HPDE6-E6E7 (cell line): ENCODE measurements at regions not wholly inside any gene's neighbourhood (a gene's known extent, or its start where the extent isn't known, plus 50 kb on each side); places are given as distances from the start of the nearest gene placed in this dataset.
"Not testable (repeated sequence)": the region's sequence is repeated elsewhere in the genome, so short reads cannot be mapped to it uniquely, and the experiment has no call there.

Source experiments
- DNase-seq: peaks from one replicate; pipeline ENCODE4 v3.0.0; 2011; ENCODE audit warnings: missing footprints; ENCODE audit errors: extremely low spot score

DNA sequence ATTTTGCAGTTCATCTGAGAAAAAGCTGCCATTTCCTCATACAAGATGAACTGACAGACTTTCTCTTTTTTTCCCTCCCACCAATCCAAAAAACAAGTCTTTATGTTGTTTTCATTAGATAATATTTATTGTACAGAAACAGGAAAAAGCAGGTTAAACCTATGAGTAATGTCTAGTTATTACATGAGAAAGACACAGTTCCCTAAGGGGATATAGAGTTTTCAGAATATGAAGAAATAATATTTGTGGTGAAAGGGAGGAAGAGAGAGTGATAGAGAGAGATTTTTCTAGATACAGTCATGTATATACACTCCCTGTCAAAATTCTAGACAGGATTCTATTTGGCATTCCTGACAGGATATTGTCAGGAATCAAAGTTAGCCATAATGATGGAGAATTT is 392.4 kb downstream of the BMP2 start:
- DNase-seq, result peak; percentile 28

- no peak for DNase-seq
These were observed 394.2 kb downstream of the BMP2 start for GRCh38 chr20:7161690-7162089.

GRCh38 chr20:7171911-7172310 is 404.4 kb downstream of the BMP2 start:
- no peak for DNase-seq

DNA sequence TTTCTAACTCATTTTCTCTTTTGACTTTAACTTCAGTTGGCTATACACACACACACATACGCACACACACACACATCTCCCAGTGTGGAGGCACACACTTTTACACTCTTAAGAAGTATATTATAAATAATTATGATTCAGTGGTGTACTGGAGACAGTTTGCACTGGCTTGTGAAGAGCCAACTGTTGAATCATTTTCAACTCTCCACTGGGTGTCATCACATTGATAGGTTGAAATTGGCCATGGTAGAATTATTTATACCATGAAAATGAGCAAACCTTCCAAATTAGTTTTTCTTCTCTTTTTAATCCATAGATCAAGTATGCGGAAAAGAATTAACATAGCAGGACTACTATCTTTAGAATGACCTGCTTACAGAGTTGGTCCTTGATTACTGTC is 407.1 kb downstream of the BMP2 start:
- no peak for DNase-seq

- DNase-seq, result not testable (repeated sequence)
These were observed 408.3 kb downstream of the BMP2 start for GRCh38 chr20:7175827-7176226.

- DNase-seq, result no peak
These were observed 410.5 kb downstream of the BMP2 start for GRCh38 chr20:7178004-7178403.

GRCh38 chr20:7180256-7181045 is 413.0 kb downstream of the BMP2 start:
- peak; percentile 52 for DNase-seq

- no peak for DNase-seq
These were observed 421.7 kb downstream of the BMP2 start for GRCh38 chr20:7189231-7189630.

GRCh38 chr20:7193681-7194080 is 426.2 kb downstream of the BMP2 start:
- no peak for DNase-seq

DNA sequence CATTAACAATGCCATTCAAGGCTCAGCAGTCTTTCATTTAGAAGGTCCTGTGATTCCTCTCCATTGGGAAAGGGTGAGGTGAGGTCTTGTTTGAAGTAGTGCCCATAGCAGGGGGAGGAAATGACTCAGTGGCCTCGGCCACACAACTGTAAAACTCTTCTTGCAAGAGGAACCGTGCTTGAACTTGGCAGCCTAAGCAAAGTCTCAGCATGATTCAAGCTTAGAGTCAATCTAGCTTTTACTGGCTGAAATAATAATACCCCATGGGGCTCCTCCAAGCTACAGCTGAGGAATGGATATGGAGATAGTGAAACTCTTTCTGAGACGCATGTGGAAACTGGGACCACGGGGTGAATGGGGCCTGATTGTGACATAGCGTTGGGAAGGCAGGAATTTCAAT is 428.2 kb downstream of the BMP2 start:
- peak; percentile 29 for DNase-seq

- no peak for DNase-seq
These were observed 429.0 kb downstream of the BMP2 start for GRCh38 chr20:7196481-7196880.

DNA sequence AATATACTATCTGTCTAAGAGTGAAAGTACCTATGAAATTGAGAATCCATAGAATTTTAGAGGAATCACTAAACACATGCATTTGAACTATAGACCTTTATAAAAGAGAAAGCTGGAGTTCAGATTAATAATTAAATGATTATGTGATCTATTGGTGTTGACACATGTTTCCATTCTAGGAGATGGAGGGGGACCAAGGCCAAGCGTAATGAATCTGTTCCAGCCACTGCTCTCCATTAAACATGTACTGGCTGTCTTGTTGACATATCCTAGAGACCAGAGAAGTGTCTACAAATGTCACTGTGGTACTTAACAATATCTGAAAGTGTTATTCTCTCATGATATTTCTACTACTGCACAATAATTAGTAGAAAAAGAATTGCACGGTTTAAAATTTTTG is 432.4 kb downstream of the BMP2 start:
- no peak for DNase-seq

DNA sequence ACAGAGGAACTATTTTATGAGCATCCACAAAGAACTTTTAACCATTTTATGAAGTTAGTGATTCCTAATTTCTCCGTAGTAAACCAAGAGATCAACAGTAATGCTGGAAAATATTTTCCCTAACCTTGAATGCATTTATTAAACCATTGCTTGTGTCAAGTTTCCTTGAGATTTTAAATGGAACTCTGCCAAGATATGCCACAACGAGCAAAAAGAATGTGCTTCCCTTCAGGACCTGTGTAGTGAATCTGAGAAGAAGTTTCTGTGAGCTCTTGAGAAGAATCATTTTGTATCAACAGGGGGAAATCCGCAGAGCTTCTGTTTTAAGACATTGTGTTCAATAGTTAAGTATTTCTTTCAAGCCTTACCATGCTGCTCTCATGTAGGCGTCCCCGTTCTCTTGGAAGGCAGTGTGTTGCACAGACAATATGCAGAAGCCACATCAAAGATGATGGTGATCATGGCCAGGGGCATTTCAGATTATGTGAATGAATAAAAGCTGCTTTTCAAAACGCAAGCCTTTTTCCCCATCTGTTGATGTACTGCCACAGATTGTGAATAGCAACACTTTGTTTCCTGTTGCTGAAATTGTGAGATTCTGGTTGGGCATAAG is 439.8 kb downstream of the BMP2 start:
- no peak for DNase-seq

- no peak for DNase-seq
These were observed 443.4 kb downstream of the BMP2 start for GRCh38 chr20:7210910-7211309.

DNA sequence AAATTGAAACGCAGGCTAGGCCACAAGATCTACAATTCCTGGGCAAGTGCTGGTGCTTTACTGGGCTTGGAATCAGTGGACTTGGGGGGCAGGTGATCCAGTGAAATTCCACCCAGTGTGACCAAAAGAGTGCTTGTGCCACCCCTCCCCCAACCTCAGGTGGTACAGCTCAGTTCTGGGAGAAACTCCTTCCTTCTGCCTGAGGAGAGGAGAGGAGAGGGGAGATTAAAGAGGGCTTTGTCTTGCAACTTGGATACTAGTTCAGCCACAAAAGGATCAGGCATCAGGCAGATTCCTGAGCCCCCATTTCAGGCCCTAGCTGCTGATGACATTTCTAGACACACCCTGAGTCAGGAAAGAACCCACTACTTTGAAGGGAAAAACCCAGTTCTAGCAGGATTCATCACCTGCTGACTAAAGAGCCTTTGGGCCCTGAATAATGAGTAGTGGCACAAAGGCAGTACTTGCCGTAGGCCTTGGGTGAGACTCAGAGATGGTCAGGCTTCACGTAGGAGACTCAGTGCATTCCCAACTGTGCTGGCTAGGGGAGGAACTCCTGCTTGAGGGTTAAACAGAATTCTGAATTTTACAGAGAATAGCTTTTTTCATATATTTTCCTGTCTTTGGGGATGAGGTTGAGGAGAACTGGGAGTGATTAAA is 446.7 kb downstream of the BMP2 start:
- no peak for DNase-seq

GRCh38 chr20:7217606-7218005 is 450.1 kb downstream of the BMP2 start:
- no peak for DNase-seq

- no peak for DNase-seq
These were observed 453.3 kb downstream of the BMP2 start for GRCh38 chr20:7220755-7221154.

DNA sequence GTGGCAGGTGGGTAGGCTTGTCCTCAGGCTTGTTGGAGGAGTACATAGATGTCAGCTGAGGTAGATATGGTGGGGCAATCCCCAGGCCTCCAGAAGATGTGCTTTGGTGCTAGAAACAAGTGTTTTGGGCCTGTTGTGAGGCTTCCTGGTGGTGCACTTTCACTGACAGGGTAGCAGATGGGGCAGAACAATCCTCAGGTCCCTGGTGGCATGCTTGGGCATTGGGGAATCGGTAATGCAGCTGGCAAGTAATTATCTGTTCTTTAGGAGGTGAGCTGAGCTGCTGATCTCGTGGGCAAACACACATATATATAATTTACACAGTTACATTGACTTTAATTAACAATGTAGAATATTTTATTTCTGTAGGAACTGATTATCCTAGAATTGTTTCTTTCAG is 458.7 kb downstream of the BMP2 start:
- DNase-seq, result no peak

DNA sequence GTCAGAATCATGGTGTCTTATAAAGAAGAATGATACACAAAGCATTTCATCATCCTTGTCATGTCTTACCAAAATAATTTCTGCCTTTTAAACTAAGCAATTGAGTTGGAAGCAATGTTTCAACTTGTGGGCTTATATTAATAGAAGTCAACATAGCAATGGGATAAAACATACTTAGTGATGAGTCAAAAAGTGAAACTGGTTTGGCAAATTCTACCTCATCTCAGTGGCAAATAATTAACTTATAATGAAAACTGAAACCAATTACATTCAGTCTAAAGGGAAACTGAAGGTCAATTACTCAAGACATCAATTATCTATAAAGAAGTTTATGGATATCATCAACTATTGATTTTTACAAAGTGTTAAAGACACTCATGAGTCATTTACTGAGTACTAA is 463.8 kb downstream of the BMP2 start:
- DNase-seq, result peak; percentile 35

- no peak for DNase-seq
These were observed 465.3 kb downstream of the BMP2 start for GRCh38 chr20:7232796-7233195.

DNA sequence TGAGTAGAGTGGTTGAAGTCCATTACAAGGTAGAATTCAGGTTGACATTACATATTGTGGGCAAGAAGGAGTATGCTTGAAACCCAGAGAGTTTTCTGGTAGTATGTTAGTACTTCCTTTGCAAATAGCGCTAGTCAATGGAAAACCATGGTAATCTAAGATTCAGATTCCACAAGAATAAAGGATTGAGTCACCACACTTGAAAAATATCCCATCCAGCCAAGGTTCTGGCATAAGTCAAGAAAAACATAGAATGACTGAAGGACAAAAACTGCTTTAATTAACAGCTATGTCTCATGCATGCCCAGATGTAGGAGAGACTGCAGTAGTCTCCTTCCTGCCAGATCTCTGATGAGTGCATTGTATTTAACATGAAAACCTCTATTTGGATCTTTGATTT is 469.8 kb downstream of the BMP2 start:
- no peak for DNase-seq

- DNase-seq, result no peak
These were observed 473.0 kb downstream of the BMP2 start for GRCh38 chr20:7240490-7240889.
